ENCODE measurements at regions not wholly inside any gene's neighbourhood (a gene's known extent, or its start where the extent isn't known, plus 50 kb on each side); places are given as distances from the start of the nearest gene placed in this dataset.

DNA sequence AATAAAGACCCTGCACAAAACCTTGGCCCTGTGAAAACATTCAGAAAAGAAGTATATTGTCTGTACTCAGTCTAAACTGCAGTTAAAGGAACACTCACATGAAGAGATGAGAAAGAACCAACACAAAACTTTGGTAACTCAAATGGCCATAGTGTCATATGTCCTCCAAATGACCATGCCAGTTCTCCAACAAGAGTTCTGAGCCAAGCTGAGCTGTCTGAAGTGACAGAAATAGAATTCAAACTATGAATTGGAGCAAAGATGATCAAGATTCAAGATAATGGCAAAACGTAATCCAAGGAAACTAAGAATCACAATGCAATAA lies 739.3 kb upstream of the NDST4 start:
- Histone ChIP-seq H3K36me3 (no peaks in the 10 kb centered on the region), H3K4me3 (no peak overlapping the region), H3K27me3 (no peaks in the 10 kb centered on the region), H3K9me3 (no peaks in the 10 kb centered on the region), H3K27ac (no peak overlapping the region), H3K4me1 (no peaks in the 10 kb centered on the region)
- TF ChIP-seq, protein P1, sequence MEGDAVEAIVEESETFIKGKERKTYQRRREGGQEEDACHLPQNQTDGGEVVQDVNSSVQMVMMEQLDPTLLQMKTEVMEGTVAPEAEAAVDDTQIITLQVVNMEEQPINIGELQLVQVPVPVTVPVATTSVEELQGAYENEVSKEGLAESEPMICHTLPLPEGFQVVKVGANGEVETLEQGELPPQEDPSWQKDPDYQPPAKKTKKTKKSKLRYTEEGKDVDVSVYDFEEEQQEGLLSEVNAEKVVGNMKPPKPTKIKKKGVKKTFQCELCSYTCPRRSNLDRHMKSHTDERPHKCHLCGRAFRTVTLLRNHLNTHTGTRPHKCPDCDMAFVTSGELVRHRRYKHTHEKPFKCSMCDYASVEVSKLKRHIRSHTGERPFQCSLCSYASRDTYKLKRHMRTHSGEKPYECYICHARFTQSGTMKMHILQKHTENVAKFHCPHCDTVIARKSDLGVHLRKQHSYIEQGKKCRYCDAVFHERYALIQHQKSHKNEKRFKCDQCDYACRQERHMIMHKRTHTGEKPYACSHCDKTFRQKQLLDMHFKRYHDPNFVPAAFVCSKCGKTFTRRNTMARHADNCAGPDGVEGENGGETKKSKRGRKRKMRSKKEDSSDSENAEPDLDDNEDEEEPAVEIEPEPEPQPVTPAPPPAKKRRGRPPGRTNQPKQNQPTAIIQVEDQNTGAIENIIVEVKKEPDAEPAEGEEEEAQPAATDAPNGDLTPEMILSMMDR (IDR thresholded peaks at IDR 0.05) = no peak
- ATAC-seq (no peak), DNase-seq (no peak)
- intact Hi-C loops (cut with DNase I) = no loop called here

DNA sequence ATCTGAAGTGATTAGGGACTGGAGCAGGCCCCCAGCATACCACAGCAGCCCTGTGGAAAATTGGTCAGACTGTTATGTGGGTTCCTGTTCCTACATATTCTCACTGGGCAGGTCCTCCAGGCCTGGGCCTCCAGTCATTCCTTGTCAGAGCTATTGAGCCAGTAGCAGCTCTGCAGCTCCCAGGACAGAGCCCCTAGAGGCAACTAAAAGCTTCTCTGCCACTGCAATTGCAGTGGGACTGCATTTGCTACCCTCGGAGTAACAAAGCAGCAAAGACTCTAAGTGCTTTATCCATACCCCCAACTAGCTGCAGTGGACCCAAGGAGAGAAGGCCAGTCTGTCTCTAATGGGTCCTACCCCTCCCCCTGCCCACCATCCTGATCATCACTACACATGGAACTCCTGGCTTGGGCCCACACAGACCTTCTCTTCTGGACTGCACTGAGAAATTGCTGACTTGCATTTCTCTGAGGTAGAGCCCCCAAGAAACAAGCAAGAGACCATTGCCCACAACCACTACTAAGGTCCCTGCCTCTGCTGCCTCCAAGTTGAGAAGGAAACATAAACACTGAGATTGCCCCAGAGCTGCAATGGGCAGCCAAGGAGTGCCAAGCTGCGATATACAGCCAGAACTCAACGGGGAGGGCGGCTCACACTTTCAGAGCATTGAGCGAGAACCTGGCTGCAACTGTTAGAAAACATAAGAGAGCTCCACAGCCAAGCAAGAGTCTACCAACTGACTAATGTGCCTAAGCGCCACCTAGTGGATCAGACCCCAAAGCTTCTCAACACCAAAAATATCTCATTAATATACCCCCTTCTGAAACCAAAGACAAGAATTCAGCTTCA lies 738.7 kb upstream of the NDST4 start:
- Histone ChIP-seq H3K9me3 (no peaks in the 10 kb centered on the region), H3K36me3 (no peaks in the 10 kb centered on the region), H3K27ac (no peak overlapping the region), H3K4me3 (no peak overlapping the region), H3K27me3 (no peaks in the 10 kb centered on the region), H3K4me1 (no peaks in the 10 kb centered on the region)
- peak in 2 of 4 donors; percentile 14 to 19 for DNase-seq
- peak; percentile 86 for ATAC-seq
- intact Hi-C loops (cut with DNase I) = no loop called here
- TF ChIP-seq, protein P1 (IDR thresholded peaks at IDR 0.05) = peak; percentile 16 to 27

DNA sequence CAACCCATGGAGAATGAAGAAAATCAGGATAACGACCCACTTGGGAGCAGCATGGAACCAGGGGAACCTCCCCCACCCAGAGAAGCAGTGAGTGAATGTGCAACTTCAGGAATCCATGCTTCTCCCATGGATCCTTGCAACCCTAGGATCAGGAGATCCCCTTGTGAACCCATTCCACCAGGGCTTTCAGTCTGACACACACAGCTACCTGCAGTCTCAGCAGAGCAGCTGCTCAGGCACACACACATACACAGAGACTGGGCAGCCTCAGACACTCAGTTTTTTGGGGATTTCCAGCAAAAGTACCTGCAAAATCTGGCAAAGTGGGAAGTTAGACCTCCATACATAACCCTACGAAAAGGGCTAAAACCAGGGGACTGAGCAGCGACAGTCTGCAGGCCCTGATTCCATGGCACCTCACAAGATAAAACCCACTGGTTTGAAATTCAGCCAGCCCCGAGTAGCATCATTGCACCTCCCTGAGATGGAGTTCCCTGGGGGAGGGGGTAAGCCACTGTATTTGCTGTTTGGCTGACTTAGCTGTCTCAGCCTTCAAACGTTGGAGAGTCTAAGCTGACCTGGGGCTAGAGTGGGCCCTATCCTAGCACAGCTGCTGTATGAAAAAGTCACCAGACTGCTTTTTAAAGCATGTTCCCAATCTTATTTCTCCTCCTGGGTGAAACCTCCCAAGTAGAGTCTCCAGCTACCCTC lies 737.5 kb upstream of the NDST4 start:
- ATAC-seq (no peak), DNase-seq (no peak)
- H3K9me3 ChIP-seq = no peaks in the 10 kb centered on the region
- no peak overlapping the region for H3K27ac ChIP-seq
- H3K4me3 ChIP-seq = no peak overlapping the region
- H3K27me3 ChIP-seq = no peaks in the 10 kb centered on the region
- no peaks in the 10 kb centered on the region for H3K36me3 ChIP-seq
- H3K4me1 ChIP-seq = no peaks in the 10 kb centered on the region
- intact Hi-C loops (cut with DNase I) = no loop called here
- TF ChIP-seq, protein P1 (IDR thresholded peaks at IDR 0.05) = no peak

DNA sequence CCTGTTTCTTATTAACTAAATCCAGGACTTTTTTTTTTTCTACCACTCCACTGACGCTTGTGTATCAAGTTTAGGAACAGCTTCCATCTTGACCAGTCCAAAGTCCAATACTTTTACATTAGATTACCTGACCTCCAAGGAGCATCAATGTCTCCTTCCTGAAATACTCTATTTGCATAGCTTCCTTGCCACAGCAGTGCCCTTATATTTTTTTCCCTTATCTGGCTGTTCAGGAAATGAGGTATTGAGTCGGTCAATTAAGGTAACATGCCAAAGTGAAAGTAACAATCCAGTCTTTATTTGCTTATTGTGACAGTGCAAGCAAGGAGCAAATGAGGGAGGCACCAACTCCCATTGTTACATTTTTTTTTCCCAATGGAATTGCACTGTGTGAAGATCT lies 730.8 kb upstream of the NDST4 start:
- intact Hi-C loops (cut with DNase I) = no loop called here
- DNase-seq (no peak), ATAC-seq (no peak)
- Histone ChIP-seq H3K27me3 (no peaks in the 10 kb centered on the region), H3K4me3 (no peak overlapping the region), H3K4me1 (no peaks in the 10 kb centered on the region), H3K9me3 (peaks cover 0 to 7% of the 10 kb centered on the region in 2 donors), H3K36me3 (no peaks in the 10 kb centered on the region), H3K27ac (no peak overlapping the region)
- TF ChIP-seq, protein P1 (IDR thresholded peaks at IDR 0.05) = no peak

DNA sequence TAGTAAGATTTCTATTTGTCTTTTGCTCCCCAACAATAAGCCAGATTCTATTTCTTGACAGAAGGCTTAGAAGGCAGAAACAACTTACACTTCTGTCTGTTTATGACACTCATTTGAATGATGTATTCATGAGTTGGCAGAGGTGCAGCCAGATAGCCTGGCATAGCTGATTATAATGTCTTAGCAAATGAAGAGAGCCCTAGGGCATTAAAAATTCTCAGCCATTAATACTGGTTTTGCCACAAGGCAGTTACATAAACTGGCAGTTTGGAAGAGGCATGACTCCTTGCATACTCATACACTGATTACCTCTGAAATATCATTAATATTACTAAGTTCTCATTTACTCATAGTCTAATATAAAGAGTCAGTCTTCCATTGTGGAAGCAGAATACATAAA lies 728.5 kb upstream of the NDST4 start:
- H3K27ac ChIP-seq = no peak overlapping the region
- TF ChIP-seq, protein P1 (IDR thresholded peaks at IDR 0.05) = no peak
- DNase-seq = no peak
- no peaks in the 10 kb centered on the region for H3K4me1 ChIP-seq
- ATAC-seq = no peak
- H3K27me3 ChIP-seq = no peaks in the 10 kb centered on the region
- intact Hi-C loops (cut with DNase I) = no loop called here
- no peaks in the 10 kb centered on the region for H3K36me3 ChIP-seq
- peaks cover 0 to 20% of the 10 kb centered on the region in 2 donors for H3K9me3 ChIP-seq
- H3K4me3 ChIP-seq = no peak overlapping the region

Data from left lung (tissue), 4 donors.